IMR-90 (cell line): ENCODE measurements at regions not wholly inside any gene's neighbourhood (a gene's known extent, or its start where the extent isn't known, plus 50 kb on each side); places are given as distances from the start of the nearest gene placed in this dataset.

Experiments used
- ATAC-seq: fragments of 200-7000 bp; cut with Tn5 transposase; 2 replicates; pipeline ENCODE4 v1.9.1; 2020; ENCODE audit warnings: low read depth, mild to moderate bottlenecking, moderate library complexity
- BruUV-seq: library from RNA; stranded (reverse); fragments of 400-500 nt; replicated peaks from 2 replicates; lab custom pipeline; 2021; lab: Mats Ljungman, UMichigan
- CTCF ChIA-PET: fragments of 300-600 bp; formaldehyde crosslinking; extraction: SDS; loops from one replicate; lab custom pipeline; 2021; ENCODE audit warnings: antibody characterized with exemption; lab: Yijun Ruan, JAX
- POLR2A ChIA-PET: fragments of 300-600 bp; sonication (Branson Sonifier 250); formaldehyde crosslinking; loops from one replicate; lab custom pipeline; 2022; ENCODE audit warnings: antibody characterized with exemption; ENCODE audit not compliant: unreplicated experiment; lab: Charles Lee
- DNase-seq: peaks from one replicate; pipeline ENCODE4 v3.0.0; 2013
- H2AFZ ChIP-seq: replicated peaks from 2 replicates; pipeline ENCODE3; 2013; ENCODE audit warnings: low read length, mild to moderate bottlenecking; ENCODE audit not compliant: poor library complexity
- H2AK5ac ChIP-seq: 2 replicates; pipeline ENCODE4 v1.6.1; 2013; ENCODE audit warnings: low read depth, low read length, inconsistent platforms
- H2AK9ac ChIP-seq: replicated peaks from 2 replicates; pipeline ENCODE3; 2013; ENCODE audit warnings: mild to moderate bottlenecking, low read depth, low read length, moderate library complexity; ENCODE audit not compliant: poor library complexity
- H2BK120ac ChIP-seq: 2 replicates; pipeline ENCODE4 v1.6.1; 2013; ENCODE audit warnings: low read depth, low read length, inconsistent platforms
- H2BK15ac ChIP-seq: 3 replicates; pipeline ENCODE4 v1.6.1; 2013; ENCODE audit warnings: low read depth, low read length, inconsistent platforms
- H2BK20ac ChIP-seq: 2 replicates; pipeline ENCODE4 v1.6.1; 2013; ENCODE audit warnings: low read depth, mild to moderate bottlenecking, inconsistent platforms, low read length, moderate library complexity
- H2BK5ac ChIP-seq: 2 replicates; pipeline ENCODE4 v1.6.1; 2013; ENCODE audit warnings: mild to moderate bottlenecking, low read depth, low read length, inconsistent platforms; ENCODE audit not compliant: poor library complexity, severe bottlenecking
- H3K14ac ChIP-seq: replicated peaks from 2 replicates; pipeline ENCODE4 v1.6.1; 2013; ENCODE audit warnings: low read depth, low read length, inconsistent platforms
- H3K18ac ChIP-seq: 2 replicates; pipeline ENCODE4 v1.6.1; 2013; ENCODE audit warnings: low read depth, low read length, control low read depth
- H3K23ac ChIP-seq: 2 replicates; pipeline ENCODE4 v1.6.1; 2013; ENCODE audit warnings: low read depth, low read length, inconsistent platforms
- H3K27ac ChIP-seq: 2 replicates; pipeline ENCODE4 v1.5.1; 2013; ENCODE audit warnings: mild to moderate bottlenecking, control low read depth, low read length; ENCODE audit not compliant: insufficient read depth
- H3K27me3 ChIP-seq: 2 replicates; pipeline ENCODE4 v1.6.1; 2013; ENCODE audit warnings: low read length; ENCODE audit not compliant: control insufficient read depth, insufficient read depth
- H3K36me3 ChIP-seq: 2 replicates; pipeline ENCODE4 v1.6.1; 2013; ENCODE audit warnings: low read length, mixed read lengths; ENCODE audit not compliant: control insufficient read depth, insufficient read depth
- H3K4ac ChIP-seq: 2 replicates; pipeline ENCODE4 v1.6.1; 2013; ENCODE audit warnings: low read depth, low read length, inconsistent platforms
- H3K4me1 ChIP-seq: 2 replicates; pipeline ENCODE4 v1.6.1; 2013; ENCODE audit warnings: low read length, mixed read lengths; ENCODE audit not compliant: control insufficient read depth, insufficient read depth
- H3K4me2 ChIP-seq: 2 replicates; pipeline ENCODE4 v1.6.1; 2013; ENCODE audit warnings: low read depth, mild to moderate bottlenecking, control low read depth, low read length, moderate library complexity
- H3K4me3 ChIP-seq: 2 replicates; pipeline ENCODE4 v1.5.1; 2013; ENCODE audit warnings: low read depth, mild to moderate bottlenecking, control low read depth, low read length, moderate library complexity; ENCODE audit not compliant: insufficient read depth
- H3K56ac ChIP-seq: 2 replicates; pipeline ENCODE4 v1.6.1; 2013; ENCODE audit warnings: low read length, inconsistent platforms; ENCODE audit not compliant: insufficient read depth; ENCODE audit errors: extremely low read depth
- H3K79me1 ChIP-seq, 2 experiments: 2 replicates each; pipeline ENCODE4 v1.6.1; 2013; ENCODE audit warnings: low read length in 2 of 2, inconsistent platforms in 1 of 2, low read depth in 1 of 2
- H3K9ac ChIP-seq: 2 replicates; pipeline ENCODE4 v1.6.1; 2013; ENCODE audit warnings: low read depth, low read length, control low read depth
- H3K9me1 ChIP-seq: 2 replicates; pipeline ENCODE4 v1.6.1; 2013; ENCODE audit warnings: low read length, inconsistent platforms; ENCODE audit not compliant: insufficient read depth
- H3K9me3 ChIP-seq: 2 replicates; pipeline ENCODE4 v1.6.1; 2013; ENCODE audit warnings: low read length; ENCODE audit not compliant: control insufficient read depth, insufficient read depth
- H4K20me1 ChIP-seq: 2 replicates; pipeline ENCODE4 v1.6.1; 2013; ENCODE audit warnings: low read length, inconsistent platforms; ENCODE audit not compliant: insufficient read depth
- H4K5ac ChIP-seq: 2 replicates; pipeline ENCODE4 v1.6.1; 2013; ENCODE audit warnings: mild to moderate bottlenecking, low read depth, low read length, control low read depth
- H4K8ac ChIP-seq, 2 experiments: 2 replicates each; pipeline ENCODE4 v1.6.1; 2013; ENCODE audit warnings: low read depth in 2 of 2, low read length in 2 of 2, control low read depth in 1 of 2, inconsistent platforms in 1 of 2
- H4K91ac ChIP-seq: 2 replicates; pipeline ENCODE4 v1.6.1; 2013; ENCODE audit warnings: low read depth, low read length, inconsistent platforms; ENCODE audit not compliant: insufficient read depth
- BHLHE40 ChIP-seq: fragments of 150-350 bp; IDR thresholded peaks from 2 replicates; pipeline ENCODE4 v1.6.1; 2016; ENCODE audit warnings: mild to moderate bottlenecking, low read depth, low read length
- CEBPB ChIP-seq: IDR thresholded peaks from 2 replicates; pipeline ENCODE4 v1.6.1; 2012; ENCODE audit warnings: low read depth, low read length, improper control_type of control experiment
- CHD1 ChIP-seq: IDR thresholded peaks from 2 replicates; pipeline ENCODE4 v1.6.1; 2012; ENCODE audit warnings: low read depth, low read length, improper control_type of control experiment
- CTCF ChIP-seq: conservative IDR thresholded peaks from 2 replicates; pipeline ENCODE4 v1.5.1; 2012; ENCODE audit warnings: mild to moderate bottlenecking, low read depth, low read length, improper control_type of control experiment
- ELK1 ChIP-seq: fragments of 150-350 bp; IDR thresholded peaks from 2 replicates; pipeline ENCODE4 v1.6.1; 2016; ENCODE audit warnings: low read depth, mild to moderate bottlenecking, low read length, moderate library complexity, borderline replicate concordance
- FOS ChIP-seq: fragments of 150-350 bp; IDR thresholded peaks from 2 replicates; pipeline ENCODE4 v1.6.1; 2016; ENCODE audit warnings: low read depth, low read length
- MAFK ChIP-seq: IDR thresholded peaks from 2 replicates; pipeline ENCODE4 v1.6.1; 2012; ENCODE audit warnings: low read depth, low read length, improper control_type of control experiment
- MAZ ChIP-seq: IDR thresholded peaks from 2 replicates; pipeline ENCODE4 v1.6.1; 2012; ENCODE audit warnings: low read depth, mild to moderate bottlenecking, low read length, improper control_type of control experiment, moderate library complexity, borderline replicate concordance
- MXI1 ChIP-seq: IDR thresholded peaks from 2 replicates; pipeline ENCODE4 v1.6.1; 2012; ENCODE audit warnings: low read depth, mild to moderate bottlenecking, low read length, moderate library complexity, borderline replicate concordance
- NFE2L2 ChIP-seq: fragments of 150-350 bp; IDR thresholded peaks from 2 replicates; pipeline ENCODE4 v1.6.1; 2016; ENCODE audit warnings: low read depth, mild to moderate bottlenecking, low read length
- POLR2A ChIP-seq: IDR thresholded peaks from 2 replicates; pipeline ENCODE4 v1.6.1; 2012; ENCODE audit warnings: mild to moderate bottlenecking, low read depth, low read length
- RAD21 ChIP-seq: IDR thresholded peaks from 2 replicates; pipeline ENCODE4 v1.6.1; 2012; ENCODE audit warnings: low read length, improper control_type of control experiment
- RCOR1 ChIP-seq: IDR thresholded peaks from 2 replicates; pipeline ENCODE4 v1.6.1; 2012; ENCODE audit warnings: mild to moderate bottlenecking, low read length, improper control_type of control experiment; ENCODE audit not compliant: insufficient replicate concordance
- RFX5 ChIP-seq: IDR thresholded peaks from 2 replicates; pipeline ENCODE4 v1.8.0; 2012; ENCODE audit warnings: low read depth, mild to moderate bottlenecking, low read length, moderate library complexity
- SMC3 ChIP-seq: fragments of 150-350 bp; IDR thresholded peaks from 2 replicates; pipeline ENCODE4 v1.6.1; 2016; ENCODE audit warnings: low read depth, mild to moderate bottlenecking, antibody characterized with exemption, low read length, moderate library complexity
- USF2 ChIP-seq: fragments of 150-350 bp; IDR thresholded peaks from 2 replicates; pipeline ENCODE4 v1.6.1; 2017; ENCODE audit warnings: mild to moderate bottlenecking, antibody characterized with exemption, low read length, low read depth
- WGBS, 2 experiments: methylation state at CpG; one replicate each; pipeline versions ENCODE4 v1.1.5 to v1.1.7; 2013; ENCODE audit warnings: missing lambda C conversion rate in 2 of 2; ENCODE audit not compliant: insufficient read length in 1 of 2; ENCODE audit errors: extremely low coverage in 2 of 2; 5-methylcytosine and 5-hydroxymethylcytosine counted together
- dilution Hi-C: fragments of 300-500 bp; cut with HindIII; formaldehyde crosslinking; loops from one replicate; pipeline ENCODE4 v1.14.3; 2018; ENCODE audit warnings: low sequenced_read_pairs; ENCODE audit not compliant: unreplicated experiment
- in situ Hi-C: fragments of 300-500 bp; cut with MboI; formaldehyde crosslinking; loops from 3 replicates; pipeline ENCODE4 v1.14.3; 2019; ENCODE audit warnings: low sequenced_read_pairs, inconsistent platforms, mixed read lengths
- intact Hi-C: fragments of 100-400 bp; cut with micrococcal nuclease; formaldehyde crosslinking; loops from 2 replicates; pipeline ENCODE4 v1.10.0; 2022

- no peak for DNase-seq
- BruUV-seq, result no TSS peak
- dilution Hi-C loops, result no loop called here
Measured at GRCh38 chr12:40551466-40551865, 140.8 kb upstream of the CNTN1 start.

More at GRCh38 chr12:40551466-40551865, 140.8 kb upstream of the CNTN1 start:
- Histone ChIP-seq H3K4me2 (no peak overlapping the region), H4K20me1 (no peaks in the 10 kb centered on the region), H3K79me1 (no peaks in the 10 kb centered on the region), H2AK5ac (no peak overlapping the region), H2BK120ac (no peak overlapping the region), H2AK9ac (no peak overlapping the region), H3K27me3 (no peaks in the 10 kb centered on the region), H3K23ac (no peak overlapping the region), H3K4me3 (no peak overlapping the region), H3K4ac (no peak overlapping the region), H2BK5ac (no peak overlapping the region), H3K9me1 (no peaks in the 10 kb centered on the region), H2AFZ (no peak overlapping the region), H2BK20ac (no peak overlapping the region), H3K9ac (no peak overlapping the region), H3K9me3 (peaks cover 5% of the 10 kb centered on the region; the same call in 1 of the 2 replicates), H3K36me3 (no peaks in the 10 kb centered on the region), H4K5ac (no peak overlapping the region), H3K56ac (no peak overlapping the region), H4K91ac (no peak overlapping the region), H2BK15ac (no peak overlapping the region), H3K4me1 (no peaks in the 10 kb centered on the region), H4K8ac (no peak overlapping the region), H3K18ac (no peak overlapping the region), H3K27ac (no peak overlapping the region), H3K14ac (no peak overlapping the region)
- ChIA-PET CTCF (no interaction called here), POLR2A (no interaction called here)
- intact Hi-C loops, result no loop called here
- in situ Hi-C loops, result no loop called here
- no peak for ATAC-seq
- WGBS, 2 experiments, result no CpG with 5 or more reads among the region's 1 CpG
- no peak for TF ChIP-seq RCOR1
- TF ChIP-seq CEBPB, result no peak
- TF ChIP-seq RFX5, result no peak
- no peak for TF ChIP-seq ELK1
- TF ChIP-seq CTCF, result no peak
- TF ChIP-seq POLR2A, result no peak
- TF ChIP-seq MXI1, result no peak
- no peak for TF ChIP-seq MAFK
- TF ChIP-seq USF2, result no peak
- TF ChIP-seq MAZ, result no peak
- no peak for TF ChIP-seq NFE2L2
- TF ChIP-seq FOS, result no peak
- TF ChIP-seq RAD21, result no peak
- no peak for TF ChIP-seq CHD1
- TF ChIP-seq SMC3, result no peak
- TF ChIP-seq BHLHE40, result no peak
